Stimulated activated memory B cell treated with anti-CD40 and anti-IgM and Interleukin-4, amounts not matched to agents 10 μg/mL and 1 μg/mL and 100 μg/mL, for 72 hours (primary cell): ENCODE measurements at regions not wholly inside any gene's neighbourhood (a gene's known extent, or its start where the extent isn't known, plus 50 kb on each side); places are given as distances from the start of the nearest gene placed in this dataset.
A peak's percentile ranks its signal among the peaks of the same experiment; 100 is the strongest.

Source experiments
- ATAC-seq: fragments of 150-1000 bp; cut with Tn5 transposase; 2 replicates; pipeline ENCODE4 v1.10.0; 2021
- H3K27ac Mint-ChIP-seq: one replicate; pipeline ENCODE4 v1.8.0; 2022; ENCODE audit warnings: mild to moderate bottlenecking, mixed read lengths
- H3K27me3 Mint-ChIP-seq: one replicate; pipeline ENCODE4 v1.8.0; 2022; ENCODE audit warnings: mixed read lengths
- H3K36me3 Mint-ChIP-seq: one replicate; pipeline ENCODE4 v1.8.0; 2022; ENCODE audit warnings: mixed read lengths
- H3K4me1 Mint-ChIP-seq: one replicate; pipeline ENCODE4 v1.8.0; 2022; ENCODE audit warnings: mixed read lengths
- H3K4me3 Mint-ChIP-seq: one replicate; pipeline ENCODE4 v1.8.0; 2022; ENCODE audit warnings: mild to moderate bottlenecking, moderate library complexity, mixed read lengths
- H3K9me3 Mint-ChIP-seq: one replicate; pipeline ENCODE4 v1.8.0; 2022; ENCODE audit warnings: mixed read lengths

DNA sequence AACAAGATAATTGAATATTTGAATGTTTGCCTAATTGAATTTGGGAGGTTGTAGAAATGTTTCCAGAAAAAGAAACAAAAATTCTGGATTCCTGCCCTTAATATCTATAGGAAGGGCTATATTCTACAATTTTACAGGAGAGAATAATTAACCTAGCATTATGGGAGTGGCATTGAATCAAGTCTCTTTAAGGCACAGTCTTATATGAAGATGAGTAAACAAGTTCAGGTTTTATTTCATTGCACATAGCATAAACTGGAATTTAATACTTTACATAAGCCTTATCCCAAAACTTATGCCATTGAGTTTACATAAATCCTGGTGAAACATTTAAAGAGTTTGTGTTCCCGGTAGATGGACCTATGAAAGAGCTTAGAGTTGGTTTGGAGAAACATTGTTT, 138.1 kb upstream of the ADAMTSL1 start:
- Mint-ChIP-seq H3K36me3 (no peaks in the 10 kb centered on the region), H3K4me3 (no peak overlapping the region), H3K4me1 (no peaks in the 10 kb centered on the region), H3K27me3 (no peaks in the 10 kb centered on the region), H3K27ac (no peak overlapping the region), H3K9me3 (peaks cover 8% of the 10 kb centered on the region)
- ATAC-seq: no peak

DNA sequence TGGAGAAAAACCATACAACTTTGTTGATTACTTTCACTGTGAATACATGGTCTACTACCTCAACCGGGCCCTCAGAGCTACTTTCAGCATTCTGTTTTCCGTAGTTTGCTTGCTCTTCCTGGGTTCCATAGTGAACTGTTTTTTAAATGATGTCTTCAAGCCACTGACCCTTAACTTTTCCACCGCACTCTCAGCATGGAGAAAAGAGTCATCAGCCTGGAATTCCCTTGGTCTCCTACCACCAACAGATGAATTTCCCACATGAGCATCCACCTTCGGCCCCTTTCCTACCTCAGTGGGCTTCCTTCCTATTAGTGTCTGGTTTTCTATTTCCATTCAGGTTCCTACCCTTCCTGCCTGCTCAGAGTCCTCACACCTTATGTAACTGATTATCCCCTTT, 135.9 kb upstream of the ADAMTSL1 start:
- Mint-ChIP-seq H3K27me3 (no peaks in the 10 kb centered on the region), H3K27ac (no peak overlapping the region), H3K4me3 (no peak overlapping the region), H3K36me3 (no peaks in the 10 kb centered on the region), H3K9me3 (peaks cover 13% of the 10 kb centered on the region), H3K4me1 (no peaks in the 10 kb centered on the region)
- no peak for ATAC-seq

DNA sequence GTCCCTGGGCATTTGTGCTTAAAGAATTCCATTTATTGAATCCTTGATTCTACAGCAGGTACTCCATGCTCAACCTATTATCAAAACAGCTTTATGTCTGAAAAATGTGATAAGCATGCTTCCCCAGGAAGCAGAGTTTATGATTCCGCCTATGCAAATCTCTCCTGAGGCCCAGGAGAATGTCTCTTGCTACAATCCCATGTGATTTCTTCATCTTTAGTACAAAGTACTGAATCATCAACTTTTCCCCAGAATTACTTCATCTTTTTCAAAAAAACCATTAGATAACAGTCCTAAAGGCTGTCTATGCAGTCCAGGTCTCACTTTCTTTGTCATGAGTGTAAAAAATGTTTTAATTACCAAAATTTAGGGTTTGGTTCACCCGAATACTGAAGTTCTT, 130.2 kb upstream of the ADAMTSL1 start:
- Mint-ChIP-seq H3K9me3 (peaks cover 16% of the 10 kb centered on the region), H3K27me3 (no peaks in the 10 kb centered on the region), H3K36me3 (no peaks in the 10 kb centered on the region), H3K4me3 (no peak overlapping the region), H3K27ac (no peak overlapping the region), H3K4me1 (no peaks in the 10 kb centered on the region)
- ATAC-seq: no peak

DNA sequence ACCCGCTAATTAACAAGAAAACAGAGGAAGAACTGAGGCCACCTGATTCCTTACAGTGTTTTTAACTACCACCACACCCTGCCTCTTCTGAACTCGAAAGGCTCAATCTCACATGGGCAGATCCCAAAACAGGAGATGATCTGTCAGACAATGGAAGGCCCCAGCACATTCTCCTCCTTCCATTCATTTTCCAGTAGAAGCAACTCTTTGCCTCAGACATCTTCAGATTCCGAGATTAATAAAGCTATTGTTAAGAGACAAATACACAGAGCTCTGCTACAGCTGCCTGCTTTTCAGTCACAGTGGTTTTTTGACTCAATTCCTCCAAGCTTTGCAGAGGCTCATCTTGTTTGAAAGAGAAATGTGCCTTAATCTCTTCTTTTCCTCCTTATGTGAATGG, 127.2 kb upstream of the ADAMTSL1 start:
- Mint-ChIP-seq H3K27ac (no peak overlapping the region), H3K9me3 (peaks cover 3% of the 10 kb centered on the region), H3K4me1 (no peaks in the 10 kb centered on the region), H3K4me3 (no peak overlapping the region), H3K27me3 (no peaks in the 10 kb centered on the region), H3K36me3 (no peaks in the 10 kb centered on the region)
- no peak for ATAC-seq

DNA sequence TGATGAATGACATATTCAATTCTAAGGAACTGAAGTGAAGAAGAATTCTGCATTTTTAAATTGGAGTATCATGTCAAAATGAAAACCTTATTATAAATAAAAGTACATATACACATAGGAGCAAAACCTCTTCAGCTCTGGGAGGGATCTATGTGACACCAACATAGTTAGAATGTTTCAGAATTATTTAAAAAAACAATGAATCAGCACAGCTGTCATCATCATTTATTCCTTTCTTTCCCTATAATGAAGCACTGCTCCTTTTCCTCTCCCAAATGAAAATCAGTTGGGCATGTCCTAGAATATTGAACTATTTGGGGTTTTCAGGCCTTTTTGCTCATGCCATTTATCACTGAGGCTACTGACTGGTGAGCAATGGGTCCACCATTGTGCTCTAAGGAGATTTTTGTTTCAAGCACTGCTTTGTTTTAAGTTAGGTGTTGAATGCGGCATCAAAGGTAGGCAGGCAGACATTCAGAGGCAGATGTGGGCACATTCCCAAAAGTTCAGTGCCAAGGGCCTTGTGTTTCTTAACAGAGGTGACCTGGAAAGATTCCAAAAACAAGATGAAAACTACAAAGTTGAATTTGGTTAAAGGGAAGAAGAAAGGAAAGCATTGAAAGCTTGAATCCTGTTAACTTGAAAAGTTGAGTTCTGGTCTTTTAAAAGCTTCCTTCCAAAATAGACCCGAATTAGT, 126.4 kb upstream of the ADAMTSL1 start:
- Mint-ChIP-seq H3K4me3 (no peak overlapping the region), H3K27me3 (no peaks in the 10 kb centered on the region), H3K9me3 (peaks cover 3% of the 10 kb centered on the region), H3K27ac (no peak overlapping the region), H3K36me3 (no peaks in the 10 kb centered on the region), H3K4me1 (no peaks in the 10 kb centered on the region)
- ATAC-seq: no peak

DNA sequence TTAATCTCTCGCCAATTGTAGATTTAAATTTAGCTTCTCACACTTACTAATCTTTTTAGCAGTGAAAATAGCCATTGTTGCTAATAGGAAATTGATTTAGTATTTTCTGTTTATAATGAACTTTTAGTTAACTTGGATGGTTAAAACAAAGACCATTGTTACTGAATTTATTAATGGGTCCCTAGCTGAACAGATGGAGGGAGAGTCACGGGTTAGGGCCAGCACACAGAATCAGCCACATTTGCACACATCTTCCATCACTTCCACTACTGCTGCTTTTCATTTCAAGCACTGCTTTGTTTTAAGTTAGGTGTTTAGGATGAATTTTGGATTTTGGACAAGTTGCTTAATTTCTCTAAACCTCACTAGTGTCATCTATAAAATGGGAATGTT, 125.9 kb upstream of the ADAMTSL1 start:
- no peaks in the 10 kb centered on the region for H3K27me3 Mint-ChIP-seq
- H3K9me3 Mint-ChIP-seq: peaks cover 2% of the 10 kb centered on the region
- ATAC-seq: no peak

DNA sequence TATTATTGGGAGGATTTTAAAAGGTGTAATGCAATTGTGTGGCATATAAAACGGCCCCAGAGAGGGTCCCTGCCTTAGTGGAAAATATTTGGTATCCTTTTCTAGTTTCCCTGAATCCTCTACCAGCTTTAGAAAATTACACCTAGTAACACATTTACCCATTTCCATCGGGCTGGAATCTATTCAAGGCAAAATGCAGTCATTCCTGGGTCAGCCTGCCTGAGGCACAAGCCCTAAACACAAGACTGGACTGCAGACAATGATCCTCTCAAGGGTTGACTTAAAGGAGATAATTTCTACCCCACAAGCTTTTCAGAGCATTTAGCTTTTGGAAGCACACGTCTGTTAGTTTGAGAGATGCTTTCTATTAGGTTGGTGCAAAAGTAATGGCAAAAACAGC, 124.4 kb upstream of the ADAMTSL1 start:
- H3K27me3 Mint-ChIP-seq: no peaks in the 10 kb centered on the region
- no peaks in the 10 kb centered on the region for H3K4me1 Mint-ChIP-seq
- no peaks in the 10 kb centered on the region for H3K9me3 Mint-ChIP-seq

More for the DNA sequence above, 125.9 kb upstream of the ADAMTSL1 start:
- Mint-ChIP-seq H3K36me3 (no peaks in the 10 kb centered on the region), H3K4me1 (no peaks in the 10 kb centered on the region), H3K4me3 (no peak overlapping the region), H3K27ac (no peak overlapping the region)

DNA sequence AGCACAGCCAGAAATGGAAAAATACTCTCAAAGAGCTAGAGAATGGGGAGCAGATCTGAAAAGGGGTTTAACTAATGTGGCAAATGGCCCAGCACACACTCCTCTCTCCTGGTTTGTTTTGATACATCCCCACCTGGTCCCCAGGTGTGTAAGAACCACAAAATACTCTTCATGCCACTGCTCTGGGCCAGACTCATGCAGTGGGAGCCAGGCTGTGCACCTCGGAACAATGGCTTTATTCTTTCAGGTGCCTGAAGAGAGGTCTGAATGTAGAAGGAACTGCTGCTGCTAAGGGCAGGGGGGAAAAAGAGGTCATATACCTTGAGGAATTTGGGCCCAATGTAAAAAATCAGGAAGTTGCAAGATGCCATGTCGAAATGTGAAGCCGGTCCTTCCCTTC, 123.9 kb upstream of the ADAMTSL1 start:
- peak; percentile 20 for ATAC-seq
- Mint-ChIP-seq H3K27me3 (no peaks in the 10 kb centered on the region), H3K27ac (no peak overlapping the region), H3K9me3 (no peaks in the 10 kb centered on the region), H3K4me3 (no peak overlapping the region), H3K4me1 (no peaks in the 10 kb centered on the region), H3K36me3 (no peaks in the 10 kb centered on the region)

More for the DNA sequence above, 124.4 kb upstream of the ADAMTSL1 start:
- H3K4me3 Mint-ChIP-seq: no peak overlapping the region
- ATAC-seq: no peak
- H3K36me3 Mint-ChIP-seq: no peaks in the 10 kb centered on the region
- no peak overlapping the region for H3K27ac Mint-ChIP-seq

DNA sequence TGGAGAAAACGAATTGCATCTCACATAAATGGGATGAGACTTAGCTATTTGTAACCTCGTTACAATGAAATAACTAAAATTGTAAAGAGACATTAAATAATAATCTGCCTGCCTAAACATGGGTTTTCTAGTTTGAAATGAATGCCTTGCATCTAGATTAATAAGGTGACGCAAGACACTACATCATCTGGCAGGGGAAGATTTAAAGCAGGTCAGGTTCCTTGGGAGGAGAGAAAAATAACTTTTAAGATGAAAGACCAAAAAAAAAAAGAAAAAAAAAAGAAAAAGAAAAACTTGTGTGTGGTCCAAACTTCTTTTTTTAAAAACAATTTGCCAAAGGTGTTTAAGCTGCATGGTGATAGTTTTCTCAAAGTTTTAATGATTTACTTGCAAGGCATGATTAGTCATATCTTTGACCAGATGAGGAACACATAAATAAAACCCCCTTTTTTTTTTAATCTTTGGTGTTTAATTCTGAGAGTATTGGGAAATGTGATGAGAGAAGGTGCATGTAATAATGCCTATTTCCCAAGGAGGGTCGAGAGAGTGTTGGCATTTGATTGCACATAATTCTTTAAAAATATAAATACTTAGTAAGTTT, 122.9 kb upstream of the ADAMTSL1 start:
- ATAC-seq: no peak
- Mint-ChIP-seq H3K4me1 (no peaks in the 10 kb centered on the region), H3K36me3 (no peaks in the 10 kb centered on the region), H3K9me3 (no peaks in the 10 kb centered on the region), H3K27me3 (no peaks in the 10 kb centered on the region), H3K27ac (no peak overlapping the region), H3K4me3 (no peak overlapping the region)

DNA sequence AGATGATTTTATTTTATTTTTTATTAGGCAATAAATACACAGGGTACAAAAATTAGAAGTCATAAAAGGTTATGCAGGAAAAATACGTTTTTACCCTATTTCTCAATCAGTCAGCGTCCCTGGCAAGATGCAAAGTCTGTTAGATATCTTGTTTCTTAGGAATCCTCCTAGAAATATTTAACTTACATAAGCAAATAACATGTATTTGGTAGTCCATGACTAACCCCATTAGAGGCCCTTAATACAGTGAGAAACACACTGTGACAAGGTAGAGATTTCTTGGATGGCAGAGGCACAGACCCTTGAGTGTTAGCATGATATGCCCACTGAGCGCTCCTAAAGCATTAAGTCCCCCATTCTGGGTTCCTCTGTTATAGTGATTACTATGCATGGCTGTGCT, 121.2 kb upstream of the ADAMTSL1 start:
- Mint-ChIP-seq H3K27me3 (no peaks in the 10 kb centered on the region), H3K36me3 (no peaks in the 10 kb centered on the region), H3K4me3 (no peak overlapping the region), H3K27ac (no peak overlapping the region), H3K9me3 (no peaks in the 10 kb centered on the region), H3K4me1 (no peaks in the 10 kb centered on the region)
- no peak for ATAC-seq

DNA sequence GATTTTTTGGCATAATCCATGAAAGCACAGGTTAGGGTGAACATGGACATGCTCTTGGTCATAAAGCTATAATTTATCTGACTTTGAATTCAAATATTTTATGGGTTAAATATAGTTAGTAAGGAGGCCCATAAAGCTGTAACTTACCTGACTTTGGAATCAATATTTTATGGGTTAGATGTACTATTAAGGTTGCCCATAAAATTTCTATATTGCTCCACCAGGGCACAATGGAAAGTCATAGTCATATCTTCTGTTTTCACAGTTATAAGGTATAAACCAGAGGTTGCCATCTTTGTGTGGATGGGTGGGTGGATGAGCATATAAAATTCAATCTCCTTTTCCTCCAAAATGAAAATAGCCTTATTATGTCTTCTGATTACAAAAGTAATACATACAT, 120.5 kb upstream of the ADAMTSL1 start:
- Mint-ChIP-seq H3K4me1 (no peaks in the 10 kb centered on the region), H3K4me3 (no peak overlapping the region), H3K36me3 (no peaks in the 10 kb centered on the region), H3K9me3 (no peaks in the 10 kb centered on the region), H3K27ac (no peak overlapping the region), H3K27me3 (no peaks in the 10 kb centered on the region)
- ATAC-seq: no peak

DNA sequence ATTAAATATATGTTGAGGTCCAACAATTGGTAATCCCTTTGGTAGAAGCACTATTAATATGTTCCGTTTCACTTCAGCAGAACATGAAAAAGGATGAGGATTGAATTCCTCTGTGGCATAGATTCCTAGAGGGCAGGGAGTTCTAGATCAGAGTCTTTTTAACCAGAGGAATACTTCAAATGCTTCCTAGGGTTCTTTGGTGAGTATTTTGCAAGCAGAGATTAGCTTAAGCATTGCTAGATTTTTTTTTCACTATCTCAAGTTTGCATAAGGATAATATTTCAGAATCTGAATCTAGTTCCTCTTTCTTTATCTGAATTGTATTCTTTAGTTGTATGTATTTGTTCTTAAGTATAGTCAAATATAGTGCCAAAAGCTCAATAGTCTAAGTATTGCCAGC, 116.6 kb upstream of the ADAMTSL1 start:
- Mint-ChIP-seq H3K27ac (no peak overlapping the region), H3K9me3 (no peaks in the 10 kb centered on the region), H3K36me3 (no peaks in the 10 kb centered on the region), H3K4me1 (no peaks in the 10 kb centered on the region), H3K4me3 (no peak overlapping the region), H3K27me3 (no peaks in the 10 kb centered on the region)
- ATAC-seq: no peak

DNA sequence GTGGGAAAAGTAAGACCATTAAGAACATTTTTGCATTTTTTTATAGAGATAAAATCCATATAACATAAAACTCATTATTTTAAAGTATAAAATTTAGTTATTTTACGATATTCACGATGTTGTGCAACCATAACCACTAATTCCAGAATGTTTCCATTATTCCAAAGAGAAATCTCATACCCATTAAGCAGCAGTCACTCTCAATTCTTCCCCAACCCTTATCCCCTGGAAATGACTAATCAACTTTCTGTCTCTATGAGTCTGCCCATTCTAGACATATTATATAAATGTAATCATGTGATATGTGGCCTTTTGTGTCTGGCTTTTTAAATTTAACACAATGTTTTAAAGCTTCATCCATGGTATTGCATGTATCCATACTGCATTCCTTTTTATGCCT, 115.6 kb upstream of the ADAMTSL1 start:
- H3K9me3 Mint-ChIP-seq: no peaks in the 10 kb centered on the region

DNA sequence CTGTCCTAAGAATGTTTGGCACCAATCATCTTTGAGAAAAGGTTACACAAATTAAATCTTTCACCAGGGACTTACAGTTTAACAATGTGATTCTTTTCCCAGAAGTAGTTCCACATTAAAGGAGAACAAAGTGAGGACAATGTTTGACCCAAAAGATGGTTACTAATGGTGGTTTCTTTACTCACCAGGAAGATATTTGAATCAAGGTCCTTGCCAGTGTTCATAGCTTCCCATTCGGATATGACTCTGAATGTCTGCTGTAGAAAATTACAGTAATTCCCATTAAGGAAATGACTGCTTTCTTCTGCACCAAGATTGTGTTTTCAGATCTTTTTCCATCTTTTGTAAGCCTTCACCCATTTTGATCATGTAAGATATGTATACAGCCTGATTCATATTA, 114.6 kb upstream of the ADAMTSL1 start:
- Mint-ChIP-seq H3K27me3 (no peaks in the 10 kb centered on the region), H3K9me3 (no peaks in the 10 kb centered on the region), H3K36me3 (no peaks in the 10 kb centered on the region), H3K4me3 (no peak overlapping the region), H3K4me1 (no peaks in the 10 kb centered on the region), H3K27ac (no peak overlapping the region)
- no peak for ATAC-seq

More for the DNA sequence above, 115.6 kb upstream of the ADAMTSL1 start:
- Mint-ChIP-seq H3K4me1 (no peaks in the 10 kb centered on the region), H3K4me3 (no peak overlapping the region), H3K27ac (no peak overlapping the region), H3K36me3 (no peaks in the 10 kb centered on the region), H3K27me3 (no peaks in the 10 kb centered on the region)
- no peak for ATAC-seq

DNA sequence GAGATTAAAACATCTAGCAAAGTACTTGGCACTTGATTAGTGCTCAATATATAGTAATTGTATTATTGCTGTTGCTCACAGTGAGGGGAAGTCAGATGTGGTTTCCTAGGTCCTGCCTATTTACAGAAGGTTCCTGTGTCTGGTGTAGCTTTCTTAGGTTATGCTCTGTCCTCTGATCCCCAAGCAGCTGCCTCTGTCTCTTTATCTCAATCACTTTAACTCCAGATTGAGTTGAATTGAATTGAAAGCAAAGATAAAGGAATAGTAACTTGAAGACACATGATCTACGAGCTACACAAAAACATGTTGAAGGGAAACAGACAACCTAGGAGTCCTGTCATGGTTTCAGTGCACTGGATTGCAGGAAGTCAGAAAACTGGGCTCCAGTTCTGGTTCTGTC, 113.9 kb upstream of the ADAMTSL1 start:
- Mint-ChIP-seq H3K9me3 (no peaks in the 10 kb centered on the region), H3K4me1 (no peaks in the 10 kb centered on the region), H3K27me3 (no peaks in the 10 kb centered on the region), H3K36me3 (no peaks in the 10 kb centered on the region), H3K27ac (no peak overlapping the region), H3K4me3 (no peak overlapping the region)
- ATAC-seq: no peak

DNA sequence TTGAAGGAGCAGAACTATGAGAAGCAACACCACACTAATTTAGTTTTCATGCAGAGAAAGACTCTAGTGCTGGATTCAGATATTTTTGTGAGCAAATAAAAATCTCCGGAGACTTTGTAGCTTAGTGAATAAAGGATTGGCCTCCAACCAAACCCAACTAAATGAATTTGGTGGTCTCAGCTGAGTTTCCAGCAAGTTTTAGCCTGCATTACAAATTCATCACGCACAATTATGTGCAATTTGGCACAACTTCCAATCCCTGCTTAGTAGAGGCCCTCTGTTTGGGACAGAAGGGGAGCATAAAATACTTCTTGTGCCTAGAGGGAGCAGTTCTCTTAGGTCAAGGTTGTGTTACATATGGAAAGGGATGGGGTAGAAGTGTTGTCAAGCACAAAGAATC, 112.3 kb upstream of the ADAMTSL1 start:
- H3K36me3 Mint-ChIP-seq: no peaks in the 10 kb centered on the region
- H3K9me3 Mint-ChIP-seq: no peaks in the 10 kb centered on the region

More for the DNA sequence above, 112.3 kb upstream of the ADAMTSL1 start:
- no peak for ATAC-seq
- Mint-ChIP-seq H3K27ac (no peak overlapping the region), H3K4me1 (no peaks in the 10 kb centered on the region), H3K4me3 (no peak overlapping the region), H3K27me3 (no peaks in the 10 kb centered on the region)
